HCT116 (cell line): ENCODE measurements at regions not wholly inside any gene's neighbourhood (a gene's known extent, or its start where the extent isn't known, plus 50 kb on each side); places are given as distances from the start of the nearest gene placed in this dataset.

Experiments used
- ELF1 ChIP-seq: IDR thresholded peaks from 2 replicates; pipeline ENCODE4 v1.6.1; 2012; ENCODE audit warnings: low read depth, borderline replicate concordance
- EZH2phosphoT487 ChIP-seq: fragments of 200-600 bp; IDR thresholded peaks from 2 replicates; pipeline ENCODE4 v1.6.1; 2018; ENCODE audit warnings: antibody characterized with exemption, borderline replicate concordance
- JUND ChIP-seq: IDR thresholded peaks from 2 replicates; pipeline ENCODE4 v1.6.1; 2012
- POLR2A ChIP-seq: IDR thresholded peaks from 2 replicates; pipeline ENCODE4 v1.7.0; 2011; ENCODE audit warnings: borderline replicate concordance; ENCODE audit not compliant: insufficient read depth, insufficient read length; ENCODE audit errors: extremely low read depth
- POLR2AphosphoS5 ChIP-seq: IDR thresholded peaks from 2 replicates; pipeline ENCODE4 v1.6.1; 2011; ENCODE audit warnings: mild to moderate bottlenecking, low read depth, low read length, moderate library complexity
- RAD21 ChIP-seq: IDR thresholded peaks from 2 replicates; pipeline ENCODE4 v1.6.1; 2012; ENCODE audit warnings: low read depth, mild to moderate bottlenecking
- SIN3A ChIP-seq: IDR thresholded peaks from 2 replicates; pipeline ENCODE4 v1.6.1; 2012; ENCODE audit warnings: low read depth
- SRF ChIP-seq: IDR thresholded peaks from 2 replicates; pipeline ENCODE4 v1.6.1; 2012; ENCODE audit warnings: low read depth
- TCF7L2 ChIP-seq: IDR thresholded peaks from 2 replicates; pipeline ENCODE4 v1.7.0; 2011; ENCODE audit warnings: borderline replicate concordance, inconsistent platforms; ENCODE audit not compliant: insufficient read depth, insufficient read length; ENCODE audit errors: extremely low read depth
- YY1 ChIP-seq: IDR thresholded peaks from 2 replicates; pipeline ENCODE4 v1.6.1; 2011; ENCODE audit warnings: low read length, low read depth, moderate library complexity, mild to moderate bottlenecking; ENCODE audit not compliant: insufficient replicate concordance; ENCODE audit errors: extremely low read depth
- ZBTB33 ChIP-seq: IDR thresholded peaks from 2 replicates; pipeline ENCODE4 v1.6.1; 2011; ENCODE audit warnings: mild to moderate bottlenecking, low read length, moderate library complexity; ENCODE audit not compliant: insufficient replicate concordance; ENCODE audit errors: extremely low read depth
- TF ChIP-seq, protein P1 (sequence below), 3 experiments: fragments of 200-600 bp in 1 of 3; sonication (generic) in 1 of 3; IDR thresholded peaks in 2 of 3; conservative IDR thresholded peaks in 1 of 3; 2 replicates each; pipeline ENCODE4 v1.5.1; 2012 to 2017; ENCODE audit warnings: low read depth in 2 of 3, low read length in 2 of 3, antibody characterized with exemption in 1 of 3, borderline replicate concordance in 1 of 3, control low read depth in 1 of 3, mild to moderate bottlenecking in 1 of 3, mixed read lengths in 1 of 3, mixed run types in 1 of 3, moderate library complexity in 1 of 3; ENCODE audit not compliant: insufficient read depth in 1 of 3
- TF ChIP-seq, protein P2 (sequence below): IDR thresholded peaks from 2 replicates; pipeline ENCODE4 v1.6.1; 2012

GRCh38 chr3:145981056-145981455, 179.9 kb downstream of the PLOD2 start:
- TF ChIP-seq EZH2phosphoT487, result no peak
- TF ChIP-seq, protein P1, sequence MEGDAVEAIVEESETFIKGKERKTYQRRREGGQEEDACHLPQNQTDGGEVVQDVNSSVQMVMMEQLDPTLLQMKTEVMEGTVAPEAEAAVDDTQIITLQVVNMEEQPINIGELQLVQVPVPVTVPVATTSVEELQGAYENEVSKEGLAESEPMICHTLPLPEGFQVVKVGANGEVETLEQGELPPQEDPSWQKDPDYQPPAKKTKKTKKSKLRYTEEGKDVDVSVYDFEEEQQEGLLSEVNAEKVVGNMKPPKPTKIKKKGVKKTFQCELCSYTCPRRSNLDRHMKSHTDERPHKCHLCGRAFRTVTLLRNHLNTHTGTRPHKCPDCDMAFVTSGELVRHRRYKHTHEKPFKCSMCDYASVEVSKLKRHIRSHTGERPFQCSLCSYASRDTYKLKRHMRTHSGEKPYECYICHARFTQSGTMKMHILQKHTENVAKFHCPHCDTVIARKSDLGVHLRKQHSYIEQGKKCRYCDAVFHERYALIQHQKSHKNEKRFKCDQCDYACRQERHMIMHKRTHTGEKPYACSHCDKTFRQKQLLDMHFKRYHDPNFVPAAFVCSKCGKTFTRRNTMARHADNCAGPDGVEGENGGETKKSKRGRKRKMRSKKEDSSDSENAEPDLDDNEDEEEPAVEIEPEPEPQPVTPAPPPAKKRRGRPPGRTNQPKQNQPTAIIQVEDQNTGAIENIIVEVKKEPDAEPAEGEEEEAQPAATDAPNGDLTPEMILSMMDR (IDR thresholded peaks at IDR 0.05 in 2 of 3, conservative IDR thresholded peaks at IDR 0.05 in 1 of 3; ENCODE audit: borderline replicate concordance in 1 of 3, insufficient read depth in 1 of 3, low read depth in 2 of 3, low read length in 2 of 3), result no peak
- TF ChIP-seq SIN3A, result no peak
- no peak for TF ChIP-seq ELF1
- TF ChIP-seq SRF, result no peak
- TF ChIP-seq YY1, result no peak
- TF ChIP-seq, protein P2, sequence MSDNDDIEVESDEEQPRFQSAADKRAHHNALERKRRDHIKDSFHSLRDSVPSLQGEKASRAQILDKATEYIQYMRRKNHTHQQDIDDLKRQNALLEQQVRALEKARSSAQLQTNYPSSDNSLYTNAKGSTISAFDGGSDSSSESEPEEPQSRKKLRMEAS, result no peak
- TF ChIP-seq POLR2AphosphoS5, result no peak
- TF ChIP-seq TCF7L2, result no peak
- no peak for TF ChIP-seq ZBTB33
- no peak for TF ChIP-seq POLR2A
- no peak for TF ChIP-seq JUND
- no peak for TF ChIP-seq RAD21
